GM04503 (cell line): ENCODE measurements at regions not wholly inside any gene's neighbourhood (a gene's known extent, or its start where the extent isn't known, plus 50 kb on each side); places are given as distances from the start of the nearest gene placed in this dataset.

Experiments used
- DNase-seq: peaks from one replicate; pipeline ENCODE4 v3.0.0-alpha.2; 2012; ENCODE audit warnings: low read depth

GRCh38 chr21:15373941-15374340 is 309.1 kb upstream of the NRIP1 start:
- no peak for DNase-seq

GRCh38 chr21:15379776-15380175 is 315.0 kb upstream of the NRIP1 start:
- no peak for DNase-seq

- DNase-seq, result no peak
These were observed 318.8 kb upstream of the NRIP1 start for GRCh38 chr21:15383588-15383987.

- no peak for DNase-seq
These were observed 325.2 kb upstream of the NRIP1 start for GRCh38 chr21:15390049-15390448.

GRCh38 chr21:15397258-15397657 is 332.5 kb upstream of the NRIP1 start:
- no peak for DNase-seq

GRCh38 chr21:15400905-15401304 is 328.9 kb upstream of the USP25 start:
- DNase-seq, result no peak

GRCh38 chr21:15401331-15401730 is 328.5 kb upstream of the USP25 start:
- no peak for DNase-seq

GRCh38 chr21:15405214-15405613 is 324.6 kb upstream of the USP25 start:
- DNase-seq, result no peak

- DNase-seq, result no peak
These were observed 323.0 kb upstream of the USP25 start for GRCh38 chr21:15406791-15407190.

GRCh38 chr21:15407585-15407984 is 322.2 kb upstream of the USP25 start:
- DNase-seq, result no peak

- DNase-seq, result no peak
These were observed 321.7 kb upstream of the USP25 start for GRCh38 chr21:15408089-15408488.

GRCh38 chr21:15409031-15409430 is 320.8 kb upstream of the USP25 start:
- no peak for DNase-seq

GRCh38 chr21:15410853-15411252 is 318.9 kb upstream of the USP25 start:
- no peak for DNase-seq

- no peak for DNase-seq
These were observed 315.7 kb upstream of the USP25 start for GRCh38 chr21:15414057-15414456.

GRCh38 chr21:15415541-15416261 is 314.1 kb upstream of the USP25 start:
- no peak for DNase-seq

- DNase-seq, result no peak
These were observed 308.3 kb upstream of the USP25 start for GRCh38 chr21:15421441-15421881.

GRCh38 chr21:15421947-15422346 is 307.8 kb upstream of the USP25 start:
- DNase-seq, result no peak

GRCh38 chr21:15422783-15423182 is 307.0 kb upstream of the USP25 start:
- no peak for DNase-seq

GRCh38 chr21:15423676-15424445 is 305.9 kb upstream of the USP25 start:
- no peak for DNase-seq

- no peak for DNase-seq
These were observed 304.7 kb upstream of the USP25 start for GRCh38 chr21:15425049-15425448.

- DNase-seq, result no peak
These were observed 299.8 kb upstream of the USP25 start for GRCh38 chr21:15430023-15430422.

- no peak for DNase-seq
These were observed 299.2 kb upstream of the USP25 start for GRCh38 chr21:15430577-15430976.

GRCh38 chr21:15431053-15431452 is 298.7 kb upstream of the USP25 start:
- no peak for DNase-seq

- no peak for DNase-seq
These were observed 296.7 kb upstream of the USP25 start for GRCh38 chr21:15433091-15433490.
